ENCODE measurements at regions not wholly inside any gene's neighbourhood (a gene's known extent, or its start where the extent isn't known, plus 50 kb on each side); places are given as distances from the start of the nearest gene placed in this dataset.
"Not testable (repeated sequence)": the region's sequence is repeated elsewhere in the genome, so short reads cannot be mapped to it uniquely, and the experiment has no call there.

GRCh38 chr9:105984714-105985113 lies 290.4 kb downstream of the TMEM38B start:
- FAIRE-seq: no peak

GRCh38 chr9:105993116-105993854 lies 298.9 kb downstream of the TMEM38B start:
- no peak for FAIRE-seq

GRCh38 chr9:105993921-105994715 lies 299.8 kb downstream of the TMEM38B start:
- no peak for FAIRE-seq

- no peak for FAIRE-seq
Observed at GRCh38 chr9:105994970-105995369, 300.6 kb downstream of the TMEM38B start.

- no peak for FAIRE-seq
Observed at GRCh38 chr9:106017198-106017740, 322.9 kb downstream of the TMEM38B start.

- no peak for FAIRE-seq
Observed at GRCh38 chr9:106019039-106019680, 324.8 kb downstream of the TMEM38B start.

- FAIRE-seq: no peak
Observed at GRCh38 chr9:106019702-106020101, 325.4 kb downstream of the TMEM38B start.

GRCh38 chr9:106020186-106020585 lies 325.8 kb downstream of the TMEM38B start:
- no peak for FAIRE-seq

GRCh38 chr9:106023455-106023854 lies 329.1 kb downstream of the TMEM38B start:
- no peak for FAIRE-seq

- FAIRE-seq: no peak
Observed at GRCh38 chr9:106025453-106025852, 331.1 kb downstream of the TMEM38B start.

GRCh38 chr9:106030146-106030545 lies 335.8 kb downstream of the TMEM38B start:
- not testable (repeated sequence) for FAIRE-seq

GRCh38 chr9:106032978-106033377 lies 338.6 kb downstream of the TMEM38B start:
- no peak for FAIRE-seq

- FAIRE-seq: no peak
Observed at GRCh38 chr9:106035806-106036205, 341.5 kb downstream of the TMEM38B start.

GRCh38 chr9:106038266-106039001 lies 344.1 kb downstream of the TMEM38B start:
- no peak for FAIRE-seq

GRCh38 chr9:106039151-106039935 lies 345.0 kb downstream of the TMEM38B start:
- FAIRE-seq: no peak

GRCh38 chr9:106041920-106042319 lies 347.6 kb downstream of the TMEM38B start:
- not testable (repeated sequence) for FAIRE-seq

- no peak for FAIRE-seq
Observed at GRCh38 chr9:106051545-106051944, 357.2 kb downstream of the TMEM38B start.

GRCh38 chr9:106052166-106052565 lies 357.8 kb downstream of the TMEM38B start:
- no peak for FAIRE-seq

GRCh38 chr9:106052735-106053134 lies 358.4 kb downstream of the TMEM38B start:
- no peak for FAIRE-seq

- FAIRE-seq: no peak
Observed at GRCh38 chr9:106056328-106056727, 362.0 kb downstream of the TMEM38B start.

- no peak for FAIRE-seq
Observed at GRCh38 chr9:106058460-106058859, 364.1 kb downstream of the TMEM38B start.

GRCh38 chr9:106059886-106060285 lies 365.5 kb downstream of the TMEM38B start:
- FAIRE-seq: no peak

All from G401.6 (cell line).